ENCODE measurements at regions not wholly inside any gene's neighbourhood (a gene's known extent, or its start where the extent isn't known, plus 50 kb on each side); places are given as distances from the start of the nearest gene placed in this dataset.

DNA sequence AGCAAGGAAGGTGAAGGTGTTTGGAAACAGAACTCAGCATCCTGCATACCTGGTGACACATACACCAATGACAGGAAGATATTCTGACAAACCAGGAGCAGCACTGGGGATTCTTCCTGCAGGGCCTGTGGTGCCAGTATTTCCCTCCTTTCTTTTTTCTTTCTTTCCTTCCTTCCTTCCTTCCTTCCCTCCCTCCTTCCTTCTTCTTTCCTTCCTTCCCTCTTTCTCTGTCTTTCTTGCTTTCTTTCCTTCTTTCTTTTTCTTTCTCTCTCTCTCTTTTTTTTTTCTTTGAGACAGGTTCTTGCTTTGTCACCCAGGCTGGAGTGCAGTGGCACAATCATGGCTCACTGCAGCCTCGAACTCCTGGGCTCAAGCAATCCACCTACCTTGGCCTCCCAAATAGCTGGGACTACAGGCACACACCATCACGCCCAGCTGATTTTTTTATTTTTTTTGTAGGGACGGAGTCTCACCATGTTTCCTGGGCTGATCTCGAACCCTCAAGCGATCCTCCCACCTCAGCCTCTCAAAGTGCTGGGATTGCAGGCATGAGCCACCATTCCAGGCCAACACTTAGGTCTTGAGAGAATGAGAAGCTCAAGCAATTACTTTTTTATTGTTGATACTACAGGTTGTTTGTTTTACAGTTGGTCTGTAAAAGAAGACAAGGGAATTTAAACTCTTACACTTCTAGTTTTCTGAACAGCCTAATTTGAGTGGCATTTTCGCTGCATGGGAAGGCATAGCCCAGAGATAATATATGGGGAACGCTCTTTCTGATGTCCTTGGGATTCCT is 54.7 kb upstream of the GATA6 start:
- DNase-seq (ENCODE audit: low spot score): no peak

DNA sequence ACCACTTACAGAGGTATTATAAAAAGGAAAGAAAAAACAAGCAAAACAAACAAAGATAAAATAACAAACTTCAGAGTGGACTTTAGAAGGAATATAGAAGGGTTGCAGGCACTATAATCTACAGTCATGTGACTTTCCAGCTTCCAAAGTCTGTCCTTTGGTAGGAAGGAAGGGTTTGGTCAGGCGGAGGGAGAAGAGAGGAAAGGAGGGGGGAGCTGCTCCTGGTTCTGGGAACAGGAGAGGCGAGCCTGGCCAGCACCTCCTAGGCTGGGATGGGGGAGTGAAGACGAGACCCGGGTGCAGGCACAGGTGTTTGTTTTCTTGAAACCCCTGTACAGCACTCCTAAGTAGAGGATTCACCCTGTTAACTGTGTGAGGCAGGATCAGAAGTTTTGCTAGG is 53.8 kb upstream of the GATA6 start:
- no peak for DNase-seq (ENCODE audit: low spot score)

Measured in D341Med (cell line).